Endodermal cell (in vitro differentiated cells): ENCODE measurements at regions not wholly inside any gene's neighbourhood (a gene's known extent, or its start where the extent isn't known, plus 50 kb on each side); places are given as distances from the start of the nearest gene placed in this dataset.

Source experiments
- DNase-seq: peaks from one replicate; pipeline ENCODE4 v3.0.0-alpha.2; 2017
- H3K27ac ChIP-seq: 2 replicates; pipeline ENCODE4 v1.5.1; 2013; ENCODE audit warnings: mild to moderate bottlenecking, low read depth, low read length, moderate library complexity
- H3K27me3 ChIP-seq: 2 replicates; pipeline ENCODE4 v1.6.1; 2013; ENCODE audit warnings: mild to moderate bottlenecking, low read length, moderate library complexity; ENCODE audit not compliant: insufficient read depth, control insufficient read depth, poor library complexity, severe bottlenecking
- H3K36me3 ChIP-seq: 2 replicates; pipeline ENCODE4 v1.7.0; 2013; ENCODE audit warnings: mild to moderate bottlenecking, low read length, moderate library complexity; ENCODE audit not compliant: control insufficient read depth, insufficient read depth
- H3K4me1 ChIP-seq: one replicate; pipeline ENCODE4 v1.7.0; 2013; ENCODE audit warnings: low read length; ENCODE audit not compliant: control insufficient read depth, insufficient read depth
- H3K4me3 ChIP-seq: 2 replicates; pipeline ENCODE4 v1.5.1; 2013; ENCODE audit warnings: mild to moderate bottlenecking, low read length, moderate library complexity
- H3K9ac ChIP-seq: 2 replicates; pipeline ENCODE4 v1.6.1; 2013; ENCODE audit warnings: mild to moderate bottlenecking, low read length, moderate library complexity; ENCODE audit not compliant: poor library complexity, severe bottlenecking; ENCODE audit errors: extremely low read depth
- H3K9me3 ChIP-seq: 2 replicates; pipeline ENCODE4 v1.6.1; 2013; ENCODE audit warnings: mild to moderate bottlenecking, low read length, moderate library complexity; ENCODE audit not compliant: control insufficient read depth
- H3K27ac Mint-ChIP-seq: 2 replicates; pipeline ENCODE4 v1.8.0; 2020; ENCODE audit warnings: mixed read lengths
- H3K27me3 Mint-ChIP-seq: 2 replicates; pipeline ENCODE4 v1.8.0; 2021; ENCODE audit warnings: mild to moderate bottlenecking, mixed read lengths; ENCODE audit not compliant: insufficient read depth
- H3K36me3 Mint-ChIP-seq: 2 replicates; pipeline ENCODE4 v1.8.0; 2020; ENCODE audit warnings: low read depth, mixed read lengths
- H3K4me1 Mint-ChIP-seq: 2 replicates; pipeline ENCODE4 v1.8.0; 2020; ENCODE audit warnings: mixed read lengths
- H3K4me3 Mint-ChIP-seq: 2 replicates; pipeline ENCODE4 v1.8.0; 2020; ENCODE audit warnings: mild to moderate bottlenecking, moderate library complexity, mixed read lengths
- H3K9me3 Mint-ChIP-seq: 2 replicates; pipeline ENCODE4 v1.8.0; 2020; ENCODE audit warnings: mild to moderate bottlenecking, mixed read lengths
- CTCF ChIP-seq: fragments of 200-600 bp; sonication (generic); conservative IDR thresholded peaks from 2 replicates; pipeline ENCODE4 v1.5.0; 2021; ENCODE audit warnings: antibody characterized with exemption, mild to moderate bottlenecking
- WGBS, 2 experiments: methylation state at CpG; one replicate each; pipeline versions ENCODE4 v1.1.5 to v1.1.7; 2013; ENCODE audit warnings: missing lambda C conversion rate in 2 of 2, mixed read lengths in 1 of 2; ENCODE audit not compliant: insufficient coverage in 1 of 2, insufficient read length in 1 of 2; 5-methylcytosine and 5-hydroxymethylcytosine counted together

- H3K4me1 Mint-ChIP-seq, result peaks cover 13% of the 10 kb centered on the region
- H3K9me3 Mint-ChIP-seq, result no peaks in the 10 kb centered on the region
- H3K36me3 Mint-ChIP-seq, result no peaks in the 10 kb centered on the region
- TF ChIP-seq CTCF, result no peak
- Histone ChIP-seq H3K36me3 (no peaks in the 10 kb centered on the region), H3K27ac (no peak overlapping the region), H3K9ac (no peak overlapping the region), H3K4me3 (no peak overlapping the region), H3K9me3 (peaks cover 4% of the 10 kb centered on the region), H3K27me3 (no peaks in the 10 kb centered on the region), H3K4me1 (no peaks in the 10 kb centered on the region)
- H3K27me3 Mint-ChIP-seq, result peaks cover 3% of the 10 kb centered on the region
- no CpG with 5 or more reads among the region's 1 CpG for WGBS, 2 experiments
- H3K4me3 Mint-ChIP-seq, result no peak overlapping the region
- H3K27ac Mint-ChIP-seq, result no peak overlapping the region
- DNase-seq, result no peak
Measured at GRCh38 chr2:22826703-22827102, 558.3 kb upstream of the KLHL29 start.

GRCh38 chr2:22829791-22830190 lies 555.2 kb upstream of the KLHL29 start:
- Mint-ChIP-seq H3K9me3 (no peaks in the 10 kb centered on the region), H3K4me1 (peaks cover 13% of the 10 kb centered on the region), H3K27ac (no peak overlapping the region), H3K36me3 (no peaks in the 10 kb centered on the region), H3K4me3 (no peak overlapping the region), H3K27me3 (peaks cover 3% of the 10 kb centered on the region)
- no peak overlapping the region for H3K4me3 ChIP-seq
- DNase-seq, result no peak
- H3K27ac ChIP-seq, result no peak overlapping the region
- 92 to 96% methylated on average over 3 to 5 of the region's 5 CpGs for WGBS, 2 experiments
- no peak for TF ChIP-seq CTCF
- no peaks in the 10 kb centered on the region for H3K27me3 ChIP-seq
- H3K9me3 ChIP-seq, result peaks cover 4% of the 10 kb centered on the region
- no peaks in the 10 kb centered on the region for H3K4me1 ChIP-seq
- H3K9ac ChIP-seq, result no peak overlapping the region
- H3K36me3 ChIP-seq, result no peaks in the 10 kb centered on the region

- Histone ChIP-seq H3K9me3 (peaks cover 4% of the 10 kb centered on the region), H3K36me3 (no peaks in the 10 kb centered on the region), H3K9ac (no peak overlapping the region), H3K27ac (no peak overlapping the region), H3K4me1 (no peaks in the 10 kb centered on the region), H3K27me3 (no peaks in the 10 kb centered on the region), H3K4me3 (no peak overlapping the region)
- no peaks in the 10 kb centered on the region for H3K36me3 Mint-ChIP-seq
- no peak for DNase-seq
- H3K9me3 Mint-ChIP-seq, result no peaks in the 10 kb centered on the region
- H3K4me3 Mint-ChIP-seq, result no peak overlapping the region
- peaks cover 3% of the 10 kb centered on the region for H3K27me3 Mint-ChIP-seq
- no peak for TF ChIP-seq CTCF
- peaks cover 8% of the 10 kb centered on the region for H3K4me1 Mint-ChIP-seq
- whole genome bisulfite sequencing, 2 experiments, result 98 to 100% methylated on average over 2 of the region's 2 CpGs
- H3K27ac Mint-ChIP-seq, result no peak overlapping the region
Measured at GRCh38 chr2:22832196-22832595, 552.8 kb upstream of the KLHL29 start.
